ENCODE measurements at regions not wholly inside any gene's neighbourhood (a gene's known extent, or its start where the extent isn't known, plus 50 kb on each side); places are given as distances from the start of the nearest gene placed in this dataset.

DNA sequence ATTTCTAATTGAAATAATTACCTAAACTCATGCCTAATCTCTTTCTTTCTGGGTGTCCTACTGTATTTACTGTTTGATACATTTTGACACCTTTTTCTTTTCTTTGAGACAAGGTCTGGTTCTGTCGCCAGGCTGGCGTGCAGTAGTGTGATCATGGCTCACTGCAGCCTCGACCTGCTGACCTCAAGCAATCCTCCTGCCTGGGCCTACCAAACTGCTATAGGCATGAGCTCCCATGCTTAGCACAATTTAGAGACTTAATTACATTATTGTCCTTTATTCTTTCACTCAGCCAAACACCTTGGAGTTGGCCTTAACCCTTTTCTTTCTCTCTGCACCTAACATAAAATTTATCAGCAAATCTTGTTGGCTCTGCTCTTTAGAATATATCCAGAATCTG is 139.8 kb upstream of the KIF26B start:
- Mint-ChIP-seq H3K36me3 (peaks cover 4% of the 10 kb centered on the region), H3K27ac (no peak overlapping the region), H3K4me3 (no peak overlapping the region), H3K4me1 (peaks cover 14% of the 10 kb centered on the region), H3K27me3 (ENCODE audit: low read depth) (no peaks in the 10 kb centered on the region), H3K9me3 (no peaks in the 10 kb centered on the region)
- ChIA-PET POLR2A (no interaction called here), CTCF (interaction anchor here (1.6 kb wide), 1 partner anchor 28 kb away, joined by 6 read pairs; no protein-coding TSS in a partner anchor)
- TF ChIP-seq NFYB (CRISPR knock-in tag; conservative IDR thresholded peaks at IDR 0.05; ENCODE audit: low read depth) (no peak), PRRX2 (CRISPR knock-in tag; IDR thresholded peaks at IDR 0.05) (no peak), NR1H2 (CRISPR knock-in tag; IDR thresholded peaks at IDR 0.05) (no peak)
- TF ChIP-seq, protein P1, sequence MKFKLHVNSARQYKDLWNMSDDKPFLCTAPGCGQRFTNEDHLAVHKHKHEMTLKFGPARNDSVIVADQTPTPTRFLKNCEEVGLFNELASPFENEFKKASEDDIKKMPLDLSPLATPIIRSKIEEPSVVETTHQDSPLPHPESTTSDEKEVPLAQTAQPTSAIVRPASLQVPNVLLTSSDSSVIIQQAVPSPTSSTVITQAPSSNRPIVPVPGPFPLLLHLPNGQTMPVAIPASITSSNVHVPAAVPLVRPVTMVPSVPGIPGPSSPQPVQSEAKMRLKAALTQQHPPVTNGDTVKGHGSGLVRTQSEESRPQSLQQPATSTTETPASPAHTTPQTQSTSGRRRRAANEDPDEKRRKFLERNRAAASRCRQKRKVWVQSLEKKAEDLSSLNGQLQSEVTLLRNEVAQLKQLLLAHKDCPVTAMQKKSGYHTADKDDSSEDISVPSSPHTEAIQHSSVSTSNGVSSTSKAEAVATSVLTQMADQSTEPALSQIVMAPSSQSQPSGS (CRISPR knock-in tag; IDR thresholded peaks at IDR 0.05; ENCODE audit: borderline replicate concordance, low read depth) = no peak
- TF ChIP-seq, protein P2, sequence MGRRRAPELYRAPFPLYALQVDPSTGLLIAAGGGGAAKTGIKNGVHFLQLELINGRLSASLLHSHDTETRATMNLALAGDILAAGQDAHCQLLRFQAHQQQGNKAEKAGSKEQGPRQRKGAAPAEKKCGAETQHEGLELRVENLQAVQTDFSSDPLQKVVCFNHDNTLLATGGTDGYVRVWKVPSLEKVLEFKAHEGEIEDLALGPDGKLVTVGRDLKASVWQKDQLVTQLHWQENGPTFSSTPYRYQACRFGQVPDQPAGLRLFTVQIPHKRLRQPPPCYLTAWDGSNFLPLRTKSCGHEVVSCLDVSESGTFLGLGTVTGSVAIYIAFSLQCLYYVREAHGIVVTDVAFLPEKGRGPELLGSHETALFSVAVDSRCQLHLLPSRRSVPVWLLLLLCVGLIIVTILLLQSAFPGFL (CRISPR knock-in tag; IDR thresholded peaks at IDR 0.05; ENCODE audit: borderline replicate concordance) = no peak
- ATAC-seq = no peak
- no peak for DNase-seq (ENCODE audit: low spot score)

DNA sequence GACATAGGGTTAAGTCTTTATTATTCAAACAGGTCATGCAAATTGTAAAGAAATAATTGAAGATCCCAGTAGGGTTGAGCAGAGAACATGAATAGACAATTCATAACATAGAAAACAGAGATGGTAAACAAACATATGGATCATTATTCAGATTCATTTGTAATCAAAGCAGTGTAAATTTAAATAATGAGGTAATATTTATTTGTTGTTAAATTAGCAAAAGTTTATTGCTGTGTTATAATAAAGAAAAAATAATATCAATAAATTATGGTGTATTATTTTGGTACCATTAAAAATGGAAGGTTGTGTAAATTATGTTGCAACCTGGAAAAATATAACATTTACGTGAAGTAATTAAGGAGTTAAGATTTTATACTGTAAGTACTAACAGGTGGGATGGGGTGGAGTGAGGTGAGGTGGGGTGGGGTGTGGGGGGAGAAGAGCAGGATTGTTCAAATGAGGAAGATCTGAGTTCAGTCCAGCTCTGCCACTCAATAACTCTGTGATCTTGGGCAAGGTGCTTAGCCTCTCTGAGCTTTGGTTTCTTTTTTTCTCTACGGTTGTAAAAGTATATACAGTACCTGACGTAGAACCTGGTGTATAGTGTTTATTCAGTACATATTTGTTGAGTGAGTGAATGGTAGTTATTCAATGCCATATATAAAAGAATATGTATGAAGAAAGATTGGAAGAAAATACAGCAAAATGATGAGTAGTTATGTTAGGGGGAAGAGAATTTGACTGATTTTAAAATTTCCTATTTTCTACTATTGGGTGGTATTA is 140.3 kb upstream of the KIF26B start:
- H3K36me3 Mint-ChIP-seq = peaks cover 4% of the 10 kb centered on the region
- TF ChIP-seq HMGA2 (CRISPR knock-in tag; IDR thresholded peaks at IDR 0.05) (peak; percentile 72; the same call in 1 of the 2 replicates), ZNF232 (CRISPR knock-in tag; IDR thresholded peaks at IDR 0.05) (no peak)
- H3K9me3 Mint-ChIP-seq = no peaks in the 10 kb centered on the region
- POLR2A ChIA-PET = interaction anchor here (0.6 kb wide), 1 partner anchor 34 kb away, joined by 4 read pairs; no protein-coding TSS in a partner anchor
- peaks cover 14% of the 10 kb centered on the region for H3K4me1 Mint-ChIP-seq
- CTCF ChIA-PET = interaction anchor here (1.6 kb wide), 1 partner anchor 28 kb away, joined by 6 read pairs; no protein-coding TSS in a partner anchor
- H3K27me3 Mint-ChIP-seq (ENCODE audit: low read depth) = no peaks in the 10 kb centered on the region
- ATAC-seq (no peak), DNase-seq (ENCODE audit: low spot score) (no peak)
- H3K4me3 Mint-ChIP-seq = no peak overlapping the region
- no peak overlapping the region for H3K27ac Mint-ChIP-seq

DNA sequence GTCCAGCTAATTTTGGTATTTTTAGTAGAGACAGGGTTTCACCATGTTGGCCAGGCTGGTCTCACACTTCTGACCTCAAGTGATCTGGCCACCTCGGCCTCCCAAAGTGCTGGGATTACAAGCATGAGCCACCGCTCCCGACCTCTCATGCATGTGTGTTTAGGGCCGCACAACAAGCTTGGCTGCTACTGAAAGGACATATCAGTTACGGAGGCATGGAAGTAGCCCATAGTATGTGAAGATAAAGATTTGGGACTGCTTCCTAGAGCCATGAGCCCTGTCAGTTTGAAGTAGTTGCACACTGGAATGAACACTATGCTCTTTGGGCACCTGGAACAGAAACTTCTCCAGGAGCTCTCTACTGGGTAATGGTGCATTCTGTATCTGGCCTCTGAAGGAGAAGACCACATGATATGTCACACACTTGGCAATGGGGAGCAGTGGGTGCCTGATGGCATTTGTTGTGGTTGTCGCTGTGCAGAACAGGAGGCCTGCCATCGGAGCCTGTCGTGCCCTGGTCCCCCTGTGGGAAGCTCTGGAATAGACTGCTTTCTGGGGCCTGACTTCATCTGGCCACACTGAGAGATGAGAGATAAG is 144.7 kb upstream of the KIF26B start:
- Mint-ChIP-seq H3K27me3 (ENCODE audit: low read depth) (no peaks in the 10 kb centered on the region), H3K4me1 (peaks cover 8% of the 10 kb centered on the region), H3K4me3 (no peak overlapping the region), H3K36me3 (no peaks in the 10 kb centered on the region), H3K27ac (no peak overlapping the region), H3K9me3 (no peaks in the 10 kb centered on the region)
- ATAC-seq (no peak), DNase-seq (ENCODE audit: low spot score) (no peak)
- ChIA-PET CTCF (interaction anchor here (0.6 kb wide), 1 partner anchor 33 kb away, joined by 3 read pairs; no protein-coding TSS in a partner anchor), POLR2A (interaction anchor here (0.8 kb wide), 1 partner anchor 33 kb away, joined by 4 read pairs; no protein-coding TSS in a partner anchor)
- TF ChIP-seq GRHL2 (CRISPR knock-in tag; IDR thresholded peaks at IDR 0.05; ENCODE audit: insufficient replicate concordance, severe bottlenecking) (no peak), SP1 (CRISPR knock-in tag; conservative IDR thresholded peaks at IDR 0.05) (no peak), NFYB (CRISPR knock-in tag; conservative IDR thresholded peaks at IDR 0.05; ENCODE audit: low read depth) (no peak), TEAD4 (CRISPR knock-in tag; IDR thresholded peaks at IDR 0.05) (no peak), ZNF263 (CRISPR knock-in tag; IDR thresholded peaks at IDR 0.05; ENCODE audit: low read depth) (no peak), FOXJ3 (CRISPR knock-in tag; IDR thresholded peaks at IDR 0.05; ENCODE audit: borderline replicate concordance) (no peak), NFE2L1 (CRISPR knock-in tag; IDR thresholded peaks at IDR 0.05) (no peak), IRF2 (CRISPR knock-in tag; IDR thresholded peaks at IDR 0.05; ENCODE audit: borderline replicate concordance, low read depth) (no peak), MYBL2 (CRISPR knock-in tag; IDR thresholded peaks at IDR 0.05) (no peak), CREB1 (CRISPR knock-in tag; IDR thresholded peaks at IDR 0.05) (no peak)
- TF ChIP-seq, protein P3, sequence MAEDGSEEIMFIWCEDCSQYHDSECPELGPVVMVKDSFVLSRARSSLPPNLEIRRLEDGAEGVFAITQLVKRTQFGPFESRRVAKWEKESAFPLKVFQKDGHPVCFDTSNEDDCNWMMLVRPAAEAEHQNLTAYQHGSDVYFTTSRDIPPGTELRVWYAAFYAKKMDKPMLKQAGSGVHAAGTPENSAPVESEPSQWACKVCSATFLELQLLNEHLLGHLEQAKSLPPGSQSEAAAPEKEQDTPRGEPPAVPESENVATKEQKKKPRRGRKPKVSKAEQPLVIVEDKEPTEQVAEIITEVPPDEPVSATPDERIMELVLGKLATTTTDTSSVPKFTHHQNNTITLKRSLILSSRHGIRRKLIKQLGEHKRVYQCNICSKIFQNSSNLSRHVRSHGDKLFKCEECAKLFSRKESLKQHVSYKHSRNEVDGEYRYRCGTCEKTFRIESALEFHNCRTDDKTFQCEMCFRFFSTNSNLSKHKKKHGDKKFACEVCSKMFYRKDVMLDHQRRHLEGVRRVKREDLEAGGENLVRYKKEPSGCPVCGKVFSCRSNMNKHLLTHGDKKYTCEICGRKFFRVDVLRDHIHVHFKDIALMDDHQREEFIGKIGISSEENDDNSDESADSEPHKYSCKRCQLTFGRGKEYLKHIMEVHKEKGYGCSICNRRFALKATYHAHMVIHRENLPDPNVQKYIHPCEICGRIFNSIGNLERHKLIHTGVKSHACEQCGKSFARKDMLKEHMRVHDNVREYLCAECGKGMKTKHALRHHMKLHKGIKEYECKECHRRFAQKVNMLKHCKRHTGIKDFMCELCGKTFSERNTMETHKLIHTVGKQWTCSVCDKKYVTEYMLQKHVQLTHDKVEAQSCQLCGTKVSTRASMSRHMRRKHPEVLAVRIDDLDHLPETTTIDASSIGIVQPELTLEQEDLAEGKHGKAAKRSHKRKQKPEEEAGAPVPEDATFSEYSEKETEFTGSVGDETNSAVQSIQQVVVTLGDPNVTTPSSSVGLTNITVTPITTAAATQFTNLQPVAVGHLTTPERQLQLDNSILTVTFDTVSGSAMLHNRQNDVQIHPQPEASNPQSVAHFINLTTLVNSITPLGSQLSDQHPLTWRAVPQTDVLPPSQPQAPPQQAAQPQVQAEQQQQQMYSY (CRISPR knock-in tag; IDR thresholded peaks at IDR 0.05) = no peak
- TF ChIP-seq, protein P4, sequence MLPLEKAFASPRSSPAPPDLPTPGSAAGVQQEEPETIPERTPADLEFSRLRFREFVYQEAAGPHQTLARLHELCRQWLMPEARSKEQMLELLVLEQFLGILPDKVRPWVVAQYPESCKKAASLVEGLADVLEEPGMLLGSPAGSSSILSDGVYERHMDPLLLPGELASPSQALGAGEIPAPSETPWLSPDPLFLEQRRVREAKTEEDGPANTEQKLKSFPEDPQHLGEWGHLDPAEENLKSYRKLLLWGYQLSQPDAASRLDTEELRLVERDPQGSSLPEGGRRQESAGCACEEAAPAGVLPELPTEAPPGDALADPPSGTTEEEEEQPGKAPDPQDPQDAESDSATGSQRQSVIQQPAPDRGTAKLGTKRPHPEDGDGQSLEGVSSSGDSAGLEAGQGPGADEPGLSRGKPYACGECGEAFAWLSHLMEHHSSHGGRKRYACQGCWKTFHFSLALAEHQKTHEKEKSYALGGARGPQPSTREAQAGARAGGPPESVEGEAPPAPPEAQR (CRISPR knock-in tag; IDR thresholded peaks at IDR 0.05) = no peak
- TF ChIP-seq, protein P5, sequence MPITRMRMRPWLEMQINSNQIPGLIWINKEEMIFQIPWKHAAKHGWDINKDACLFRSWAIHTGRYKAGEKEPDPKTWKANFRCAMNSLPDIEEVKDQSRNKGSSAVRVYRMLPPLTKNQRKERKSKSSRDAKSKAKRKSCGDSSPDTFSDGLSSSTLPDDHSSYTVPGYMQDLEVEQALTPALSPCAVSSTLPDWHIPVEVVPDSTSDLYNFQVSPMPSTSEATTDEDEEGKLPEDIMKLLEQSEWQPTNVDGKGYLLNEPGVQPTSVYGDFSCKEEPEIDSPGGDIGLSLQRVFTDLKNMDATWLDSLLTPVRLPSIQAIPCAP (CRISPR knock-in tag; IDR thresholded peaks at IDR 0.05) = no peak
